ENCODE measurements at regions not wholly inside any gene's neighbourhood (a gene's known extent, or its start where the extent isn't known, plus 50 kb on each side); places are given as distances from the start of the nearest gene placed in this dataset.

DNA sequence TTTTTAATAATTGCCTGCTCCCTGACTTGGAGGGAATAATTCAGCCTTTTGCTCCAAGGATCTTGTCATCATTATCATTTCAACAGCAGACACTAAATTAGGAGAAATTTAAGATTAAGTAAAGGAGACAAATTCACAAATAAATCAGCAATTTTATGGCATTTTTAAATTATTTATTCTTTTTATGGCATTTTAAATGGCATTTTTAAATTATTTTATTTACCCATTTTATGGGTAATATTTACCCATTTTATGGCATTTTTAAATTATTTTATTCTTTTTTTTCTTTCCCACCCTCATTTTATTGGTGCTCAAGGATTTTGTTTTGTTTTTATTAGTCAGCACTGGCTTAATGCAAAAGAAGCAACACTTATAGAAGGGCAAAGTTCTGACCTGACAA, 1201.0 kb upstream of the SORCS1 start:
- Histone ChIP-seq H3K36me3 (ENCODE audit: control insufficient read depth, insufficient read depth, low read length) (no peaks in the 10 kb centered on the region), H3K4me1 (ENCODE audit: control insufficient read depth, insufficient read depth, low read length, poor library complexity, severe bottlenecking) (no peaks in the 10 kb centered on the region), H3K27ac (ENCODE audit: low read depth, low read length, severe bottlenecking) (no peak overlapping the region), H3K4me3 (ENCODE audit: extremely low read depth, insufficient read depth, low read length, poor library complexity, severe bottlenecking) (no peak overlapping the region), H3K9me3 (ENCODE audit: control insufficient read depth, low read length) (peaks cover under 1% of the 10 kb centered on the region)

DNA sequence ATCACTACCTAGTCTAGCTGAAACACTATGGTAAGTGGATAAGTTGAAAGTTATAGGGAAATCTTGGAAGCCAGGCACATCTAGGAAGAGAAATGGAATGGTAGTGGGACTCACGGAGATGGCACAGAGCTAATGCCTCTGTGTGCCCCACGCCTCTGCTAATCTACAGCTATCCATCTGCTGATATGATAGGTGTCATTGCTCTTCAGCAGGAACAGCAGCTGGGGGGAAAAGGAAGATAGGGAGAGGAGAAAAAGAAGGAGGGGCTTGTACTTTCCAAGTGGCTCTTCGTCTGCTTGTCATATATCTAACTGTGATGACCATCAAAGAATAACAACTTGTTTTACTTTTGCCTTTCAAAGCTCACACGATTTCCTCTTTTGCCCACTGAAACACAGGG, 1199.1 kb upstream of the SORCS1 start:
- no peaks in the 10 kb centered on the region for H3K9me3 ChIP-seq (ENCODE audit: control insufficient read depth, low read length)

GRCh38 chr10:108362961-108363360, 1198.5 kb upstream of the SORCS1 start:
- no peaks in the 10 kb centered on the region for H3K36me3 ChIP-seq (ENCODE audit: control insufficient read depth, insufficient read depth, low read length)
- no peak overlapping the region for H3K4me3 ChIP-seq (ENCODE audit: extremely low read depth, insufficient read depth, low read length, poor library complexity, severe bottlenecking)
- no peaks in the 10 kb centered on the region for H3K9me3 ChIP-seq (ENCODE audit: control insufficient read depth, low read length)
- no peak overlapping the region for H3K27ac ChIP-seq (ENCODE audit: low read depth, low read length, severe bottlenecking)
- no peaks in the 10 kb centered on the region for H3K4me1 ChIP-seq (ENCODE audit: control insufficient read depth, insufficient read depth, low read length, poor library complexity, severe bottlenecking)
- WGBS, 2 experiments (ENCODE audit: insufficient coverage in 2 of 2): 100% methylated on average over 1 of the region's 1 CpG; no CpG with 5 or more reads in 1 of the 2 experiments

More for the DNA sequence above, 1199.1 kb upstream of the SORCS1 start:
- Histone ChIP-seq H3K36me3 (ENCODE audit: control insufficient read depth, insufficient read depth, low read length) (no peaks in the 10 kb centered on the region), H3K4me1 (ENCODE audit: control insufficient read depth, insufficient read depth, low read length, poor library complexity, severe bottlenecking) (no peaks in the 10 kb centered on the region), H3K27ac (ENCODE audit: low read depth, low read length, severe bottlenecking) (no peak overlapping the region), H3K4me3 (ENCODE audit: extremely low read depth, insufficient read depth, low read length, poor library complexity, severe bottlenecking) (no peak overlapping the region)
- 71 to 92% methylated on average over 2 to 3 of the region's 4 CpGs for WGBS, 2 experiments (ENCODE audit: insufficient coverage in 2 of 2)

GRCh38 chr10:108362296-108362695, 1197.8 kb upstream of the SORCS1 start:
- Histone ChIP-seq H3K36me3 (ENCODE audit: control insufficient read depth, insufficient read depth, low read length) (no peaks in the 10 kb centered on the region), H3K27ac (ENCODE audit: low read depth, low read length, severe bottlenecking) (no peak overlapping the region), H3K4me3 (ENCODE audit: extremely low read depth, insufficient read depth, low read length, poor library complexity, severe bottlenecking) (no peak overlapping the region), H3K9me3 (ENCODE audit: control insufficient read depth, low read length) (no peaks in the 10 kb centered on the region), H3K4me1 (ENCODE audit: control insufficient read depth, insufficient read depth, low read length, poor library complexity, severe bottlenecking) (no peaks in the 10 kb centered on the region)
- 67 to 76% methylated on average over 2 of the region's 2 CpGs for WGBS, 2 experiments (ENCODE audit: insufficient coverage in 2 of 2)

GRCh38 chr10:108360187-108360586, 1195.7 kb upstream of the SORCS1 start:
- no peak overlapping the region for H3K27ac ChIP-seq (ENCODE audit: low read depth, low read length, severe bottlenecking)
- no peaks in the 10 kb centered on the region for H3K4me1 ChIP-seq (ENCODE audit: control insufficient read depth, insufficient read depth, low read length, poor library complexity, severe bottlenecking)
- WGBS, 2 experiments (ENCODE audit: insufficient coverage in 2 of 2): 100% methylated on average over 1 of the region's 2 CpGs
- no peak overlapping the region for H3K4me3 ChIP-seq (ENCODE audit: extremely low read depth, insufficient read depth, low read length, poor library complexity, severe bottlenecking)
- no peaks in the 10 kb centered on the region for H3K9me3 ChIP-seq (ENCODE audit: control insufficient read depth, low read length)
- H3K36me3 ChIP-seq (ENCODE audit: control insufficient read depth, insufficient read depth, low read length): no peaks in the 10 kb centered on the region

GRCh38 chr10:108358912-108359311, 1194.4 kb upstream of the SORCS1 start:
- WGBS, 2 experiments (ENCODE audit: insufficient coverage in 2 of 2): 100% methylated on average over 1 of the region's 3 CpGs
- H3K4me3 ChIP-seq (ENCODE audit: extremely low read depth, insufficient read depth, low read length, poor library complexity, severe bottlenecking): no peak overlapping the region
- H3K27ac ChIP-seq (ENCODE audit: low read depth, low read length, severe bottlenecking): no peak overlapping the region
- H3K36me3 ChIP-seq (ENCODE audit: control insufficient read depth, insufficient read depth, low read length): no peaks in the 10 kb centered on the region
- H3K9me3 ChIP-seq (ENCODE audit: control insufficient read depth, low read length): no peaks in the 10 kb centered on the region
- H3K4me1 ChIP-seq (ENCODE audit: control insufficient read depth, insufficient read depth, low read length, poor library complexity, severe bottlenecking): no peaks in the 10 kb centered on the region

GRCh38 chr10:108352771-108353170, 1188.3 kb upstream of the SORCS1 start:
- H3K4me3 ChIP-seq (ENCODE audit: extremely low read depth, insufficient read depth, low read length, poor library complexity, severe bottlenecking): no peak overlapping the region

DNA sequence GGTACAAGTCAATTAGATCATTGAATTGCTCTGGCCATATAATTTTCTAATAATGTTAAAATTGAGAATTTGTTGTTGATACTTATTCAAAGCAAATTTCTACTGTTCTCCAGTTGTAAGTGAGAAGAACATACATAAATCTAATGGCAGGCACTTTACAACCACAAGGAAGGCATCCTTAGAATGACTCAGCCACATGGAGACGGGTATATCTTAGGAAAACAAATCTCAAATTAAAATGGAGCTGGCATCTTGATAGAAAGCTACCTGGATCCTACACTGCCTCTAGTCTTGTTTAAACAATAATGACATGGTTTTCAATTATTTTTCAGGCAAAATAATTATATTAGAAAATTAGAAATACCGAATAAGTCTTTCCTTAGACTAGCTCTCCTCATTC, 1183.7 kb upstream of the SORCS1 start:
- Histone ChIP-seq H3K4me3 (ENCODE audit: extremely low read depth, insufficient read depth, low read length, poor library complexity, severe bottlenecking) (no peak overlapping the region), H3K4me1 (ENCODE audit: control insufficient read depth, insufficient read depth, low read length, poor library complexity, severe bottlenecking) (no peaks in the 10 kb centered on the region), H3K9me3 (ENCODE audit: control insufficient read depth, low read length) (no peaks in the 10 kb centered on the region), H3K27ac (ENCODE audit: low read depth, low read length, severe bottlenecking) (no peak overlapping the region), H3K36me3 (ENCODE audit: control insufficient read depth, insufficient read depth, low read length) (no peaks in the 10 kb centered on the region)
- 60% methylated on average over 1 of the region's 2 CpGs; no CpG with 5 or more reads in 1 of the 2 experiments for WGBS, 2 experiments (ENCODE audit: insufficient coverage in 2 of 2)

More at GRCh38 chr10:108352771-108353170, 1188.3 kb upstream of the SORCS1 start:
- Histone ChIP-seq H3K27ac (ENCODE audit: low read depth, low read length, severe bottlenecking) (no peak overlapping the region), H3K36me3 (ENCODE audit: control insufficient read depth, insufficient read depth, low read length) (no peaks in the 10 kb centered on the region), H3K4me1 (ENCODE audit: control insufficient read depth, insufficient read depth, low read length, poor library complexity, severe bottlenecking) (no peaks in the 10 kb centered on the region), H3K9me3 (ENCODE audit: control insufficient read depth, low read length) (no peaks in the 10 kb centered on the region)
- WGBS, 2 experiments (ENCODE audit: insufficient coverage in 2 of 2): 100% methylated on average over 1 of the region's 2 CpGs; no CpG with 5 or more reads in 1 of the 2 experiments

DNA sequence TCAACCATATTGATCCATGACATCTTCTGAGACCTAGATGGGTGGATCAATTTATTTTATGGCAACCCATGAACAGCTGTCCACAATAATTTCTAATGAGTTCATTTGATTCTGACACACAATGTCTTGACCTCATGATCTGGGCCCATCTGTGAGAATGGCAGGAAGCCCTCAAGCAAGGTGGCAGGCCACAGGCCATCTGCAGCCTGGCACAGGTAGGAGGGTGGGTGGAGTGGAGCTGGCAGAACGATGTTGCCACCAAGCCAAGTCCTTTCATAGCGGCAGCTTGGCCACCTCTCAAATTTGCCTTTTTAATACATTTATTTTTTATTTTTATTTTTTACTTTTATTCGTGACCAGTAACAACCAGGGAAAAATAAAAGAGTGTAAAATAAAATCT, 1181.6 kb upstream of the SORCS1 start:
- Histone ChIP-seq H3K9me3 (ENCODE audit: control insufficient read depth, low read length) (no peaks in the 10 kb centered on the region), H3K4me1 (ENCODE audit: control insufficient read depth, insufficient read depth, low read length, poor library complexity, severe bottlenecking) (no peaks in the 10 kb centered on the region), H3K27ac (ENCODE audit: low read depth, low read length, severe bottlenecking) (no peak overlapping the region), H3K36me3 (ENCODE audit: control insufficient read depth, insufficient read depth, low read length) (no peaks in the 10 kb centered on the region), H3K4me3 (ENCODE audit: extremely low read depth, insufficient read depth, low read length, poor library complexity, severe bottlenecking) (no peak overlapping the region)
- no CpG with 5 or more reads among the region's 3 CpGs for WGBS, 2 experiments (ENCODE audit: insufficient coverage in 2 of 2)

DNA sequence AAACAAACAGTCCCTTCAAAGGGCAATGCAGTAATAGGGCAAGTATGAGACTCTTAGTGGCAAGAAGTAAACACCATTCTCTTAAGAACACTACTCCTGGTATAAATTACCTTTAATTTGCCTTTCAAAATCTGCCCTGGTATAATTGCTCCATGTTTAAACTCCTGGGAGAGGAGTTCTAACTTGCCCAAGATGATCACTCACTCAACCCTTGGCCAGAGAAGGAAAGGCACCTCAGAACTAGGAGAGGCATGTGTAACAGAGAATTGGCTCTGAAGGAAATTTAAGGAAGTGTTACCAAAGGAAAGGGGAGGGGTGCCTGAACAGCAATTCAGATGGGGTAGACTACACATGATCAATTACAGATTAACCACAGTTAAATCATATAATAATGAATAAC, 1173.6 kb upstream of the SORCS1 start:
- Histone ChIP-seq H3K9me3 (ENCODE audit: control insufficient read depth, low read length) (no peaks in the 10 kb centered on the region), H3K4me3 (ENCODE audit: extremely low read depth, insufficient read depth, low read length, poor library complexity, severe bottlenecking) (no peak overlapping the region), H3K27ac (ENCODE audit: low read depth, low read length, severe bottlenecking) (no peak overlapping the region), H3K36me3 (ENCODE audit: control insufficient read depth, insufficient read depth, low read length) (no peaks in the 10 kb centered on the region), H3K4me1 (ENCODE audit: control insufficient read depth, insufficient read depth, low read length, poor library complexity, severe bottlenecking) (no peaks in the 10 kb centered on the region)

- no peak overlapping the region for H3K27ac ChIP-seq (ENCODE audit: low read depth, low read length, severe bottlenecking)
- no peaks in the 10 kb centered on the region for H3K9me3 ChIP-seq (ENCODE audit: control insufficient read depth, low read length)
- H3K4me3 ChIP-seq (ENCODE audit: extremely low read depth, insufficient read depth, low read length, poor library complexity, severe bottlenecking): no peak overlapping the region
- no peaks in the 10 kb centered on the region for H3K36me3 ChIP-seq (ENCODE audit: control insufficient read depth, insufficient read depth, low read length)
- H3K4me1 ChIP-seq (ENCODE audit: control insufficient read depth, insufficient read depth, low read length, poor library complexity, severe bottlenecking): no peaks in the 10 kb centered on the region
Measured at GRCh38 chr10:108336836-108337235, 1172.3 kb upstream of the SORCS1 start.

- Histone ChIP-seq H3K27ac (ENCODE audit: low read depth, low read length, severe bottlenecking) (no peak overlapping the region), H3K4me1 (ENCODE audit: control insufficient read depth, insufficient read depth, low read length, poor library complexity, severe bottlenecking) (no peaks in the 10 kb centered on the region), H3K9me3 (ENCODE audit: control insufficient read depth, low read length) (no peaks in the 10 kb centered on the region), H3K36me3 (ENCODE audit: control insufficient read depth, insufficient read depth, low read length) (no peaks in the 10 kb centered on the region), H3K4me3 (ENCODE audit: extremely low read depth, insufficient read depth, low read length, poor library complexity, severe bottlenecking) (no peak overlapping the region)
- 67 to 75% methylated on average over 1 to 2 of the region's 3 CpGs for WGBS, 2 experiments (ENCODE audit: insufficient coverage in 2 of 2)
Measured at GRCh38 chr10:108327706-108328105, 1163.2 kb upstream of the SORCS1 start.

Data from mesodermal cell (in vitro differentiated cells).